ENCODE measurements at regions not wholly inside any gene's neighbourhood (a gene's known extent, or its start where the extent isn't known, plus 50 kb on each side); places are given as distances from the start of the nearest gene placed in this dataset.

GRCh38 chr15:96692826-96693225, 362.3 kb downstream of the NR2F2 start:
- Histone ChIP-seq H3K9me3 (no peaks in the 10 kb centered on the region), H3K4me3 (no peak overlapping the region), H3K27me3 (replicated peaks; ENCODE audit: insufficient read depth) (no peaks in the 10 kb centered on the region), H3K4me1 (replicated peaks) (no peaks in the 10 kb centered on the region), H3K36me3 (no peaks in the 10 kb centered on the region), H3K27ac (no peak overlapping the region)
- intact Hi-C loops (cut with DNase I) = no loop called here
- TF ChIP-seq CTCF (IDR thresholded peaks at IDR 0.05) (no peak), POLR2AphosphoS5 (IDR thresholded peaks at IDR 0.05) (no peak), POLR2A (IDR thresholded peaks at IDR 0.05) (no peak)
- 77% methylated on average over 7 of the region's 7 CpGs for WGBS
- no peak for DNase-seq (ENCODE audit: low spot score)

- no peak overlapping the region for H3K27ac ChIP-seq
- 25% methylated on average over 2 of the region's 2 CpGs for WGBS
These were observed 363.0 kb downstream of the NR2F2 start for GRCh38 chr15:96693515-96693914.

GRCh38 chr15:96693990-96694517, 363.6 kb downstream of the NR2F2 start:
- H3K36me3 ChIP-seq = no peaks in the 10 kb centered on the region
- WGBS = 15% methylated on average over 4 of the region's 4 CpGs
- DNase-seq (ENCODE audit: low spot score) = no peak
- H3K27ac ChIP-seq = no peak overlapping the region
- no peaks in the 10 kb centered on the region for H3K9me3 ChIP-seq
- no peaks in the 10 kb centered on the region for H3K27me3 ChIP-seq (replicated peaks; ENCODE audit: insufficient read depth)
- no peaks in the 10 kb centered on the region for H3K4me1 ChIP-seq (replicated peaks)
- TF ChIP-seq POLR2AphosphoS5 (IDR thresholded peaks at IDR 0.05) = no peak
- no peak for TF ChIP-seq CTCF (IDR thresholded peaks at IDR 0.05)
- TF ChIP-seq POLR2A (IDR thresholded peaks at IDR 0.05) = no peak
- intact Hi-C loops (cut with DNase I) = no loop called here
- H3K4me3 ChIP-seq = no peak overlapping the region

More at GRCh38 chr15:96693515-96693914, 363.0 kb downstream of the NR2F2 start:
- Histone ChIP-seq H3K9me3 (no peaks in the 10 kb centered on the region), H3K36me3 (no peaks in the 10 kb centered on the region), H3K27me3 (replicated peaks; ENCODE audit: insufficient read depth) (no peaks in the 10 kb centered on the region), H3K4me1 (replicated peaks) (no peaks in the 10 kb centered on the region), H3K4me3 (no peak overlapping the region)
- DNase-seq (ENCODE audit: low spot score) = no peak
- no peak for TF ChIP-seq POLR2A (IDR thresholded peaks at IDR 0.05)
- TF ChIP-seq POLR2AphosphoS5 (IDR thresholded peaks at IDR 0.05) = no peak
- TF ChIP-seq CTCF (IDR thresholded peaks at IDR 0.05) = no peak
- intact Hi-C loops (cut with DNase I) = no loop called here

- DNase-seq (ENCODE audit: low spot score) = no peak
- intact Hi-C loops (cut with DNase I) = no loop called here
- no peak overlapping the region for H3K4me3 ChIP-seq
- H3K27me3 ChIP-seq (replicated peaks; ENCODE audit: insufficient read depth) = no peaks in the 10 kb centered on the region
- no peaks in the 10 kb centered on the region for H3K4me1 ChIP-seq (replicated peaks)
- TF ChIP-seq POLR2A (IDR thresholded peaks at IDR 0.05) (no peak), CTCF (IDR thresholded peaks at IDR 0.05) (no peak), POLR2AphosphoS5 (IDR thresholded peaks at IDR 0.05) (no peak)
- no peak overlapping the region for H3K27ac ChIP-seq
- H3K9me3 ChIP-seq = no peaks in the 10 kb centered on the region
- H3K36me3 ChIP-seq = no peaks in the 10 kb centered on the region
These were observed 364.9 kb downstream of the NR2F2 start for GRCh38 chr15:96695426-96695825.

- no peak overlapping the region for H3K4me3 ChIP-seq
- intact Hi-C loops (cut with DNase I) = no loop called here
These were observed 369.4 kb downstream of the NR2F2 start for GRCh38 chr15:96699871-96700401.

More at GRCh38 chr15:96699871-96700401, 369.4 kb downstream of the NR2F2 start:
- TF ChIP-seq POLR2AphosphoS5 (IDR thresholded peaks at IDR 0.05) = no peak
- TF ChIP-seq POLR2A (IDR thresholded peaks at IDR 0.05) = no peak
- TF ChIP-seq CTCF (IDR thresholded peaks at IDR 0.05) = no peak
- Histone ChIP-seq H3K9me3 (no peaks in the 10 kb centered on the region), H3K27me3 (replicated peaks; ENCODE audit: insufficient read depth) (no peaks in the 10 kb centered on the region), H3K27ac (no peak overlapping the region), H3K36me3 (no peaks in the 10 kb centered on the region), H3K4me1 (replicated peaks) (no peaks in the 10 kb centered on the region)
- no peak for DNase-seq (ENCODE audit: low spot score)
- WGBS = 87% methylated on average over 3 of the region's 3 CpGs

Data from prostate gland (tissue), 2 donors.